ENCODE measurements at regions not wholly inside any gene's neighbourhood (a gene's known extent, or its start where the extent isn't known, plus 50 kb on each side); places are given as distances from the start of the nearest gene placed in this dataset.

DNA sequence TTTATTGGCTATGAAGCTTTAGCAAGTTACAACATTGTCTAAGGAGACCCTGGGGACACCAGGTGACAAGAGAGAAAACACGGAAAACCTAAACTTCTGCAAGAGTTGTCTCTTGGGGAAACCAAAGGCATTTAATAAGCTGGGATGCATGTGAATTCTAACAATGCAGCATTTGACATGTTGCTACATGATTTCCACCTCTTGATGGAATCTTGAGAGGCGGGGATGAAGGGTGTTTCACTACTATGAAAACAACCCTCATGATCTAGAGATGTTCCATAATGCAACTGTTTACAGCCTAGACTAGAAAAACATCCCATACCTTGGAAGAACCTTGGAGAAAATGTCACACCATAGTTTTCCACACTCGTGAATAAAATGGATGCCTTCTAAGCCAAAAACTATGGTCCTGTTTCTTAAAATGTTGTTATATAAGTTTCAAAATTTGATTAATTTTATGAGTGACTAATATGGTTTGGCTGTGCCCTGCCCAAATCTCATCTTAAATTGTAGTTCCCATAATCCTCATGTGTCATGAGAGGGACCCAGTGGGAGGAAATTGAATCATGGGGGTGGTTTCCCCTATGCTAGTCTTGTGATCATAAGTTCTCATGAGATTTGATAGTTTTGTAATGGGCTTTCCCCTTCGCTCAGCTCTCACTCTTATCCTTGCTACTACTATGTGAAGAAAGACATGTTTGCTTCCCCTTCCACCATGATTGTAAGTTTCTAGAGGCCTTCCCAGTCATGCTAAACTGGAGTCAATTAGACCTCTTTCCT lies 164.6 kb downstream of the TNFSF13B start:
- no peak for DNase-seq (ENCODE audit: low read depth)
- no peak overlapping the region for H3K4me3 ChIP-seq (ENCODE audit: control insufficient read depth, low read depth, low read length)
- no peak for TF ChIP-seq CTCF (conservative IDR thresholded peaks at IDR 0.05; ENCODE audit: control insufficient read depth, insufficient read depth, low read depth, low read length)

DNA sequence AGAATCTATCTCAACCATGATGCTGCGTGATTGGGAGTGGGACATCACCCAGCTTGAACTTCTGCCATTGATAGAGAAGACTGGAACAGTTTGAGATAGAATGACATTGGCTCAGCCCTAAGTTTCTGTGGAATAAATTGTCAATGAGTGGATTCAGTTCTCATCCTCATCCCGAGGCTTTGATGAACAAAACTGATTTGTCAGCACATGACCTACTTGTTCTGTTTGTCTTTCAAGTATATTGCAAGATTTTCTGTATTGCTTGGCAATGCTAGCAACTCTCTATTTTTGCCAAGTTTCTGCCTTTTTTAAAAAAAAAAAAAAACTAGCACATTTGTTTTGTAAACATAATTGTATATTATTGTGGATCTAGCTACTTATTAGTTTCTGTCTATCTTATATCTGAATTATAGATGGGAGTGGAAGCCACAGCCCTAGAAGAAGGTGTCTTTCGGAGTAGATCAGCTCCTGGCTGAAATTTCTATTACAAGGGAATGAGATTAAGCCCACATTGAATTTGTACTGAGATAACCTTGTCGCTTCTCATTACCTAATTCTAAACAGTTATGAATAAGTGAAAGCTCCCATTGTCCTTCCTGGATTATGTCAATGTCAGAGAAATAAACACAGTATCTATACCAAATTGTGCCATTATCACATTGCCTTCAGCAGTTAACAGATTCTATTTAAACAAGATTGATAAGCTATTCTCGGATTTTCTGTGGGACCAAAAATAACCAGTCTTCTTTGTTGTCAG lies 166.1 kb downstream of the TNFSF13B start:
- DNase-seq (ENCODE audit: low read depth) = no peak
- no peak overlapping the region for H3K4me3 ChIP-seq (ENCODE audit: control insufficient read depth, low read depth, low read length)
- TF ChIP-seq CTCF (conservative IDR thresholded peaks at IDR 0.05; ENCODE audit: control insufficient read depth, insufficient read depth, low read depth, low read length) = no peak

- TF ChIP-seq CTCF (conservative IDR thresholded peaks at IDR 0.05; ENCODE audit: control insufficient read depth, insufficient read depth, low read depth, low read length) = no peak
- DNase-seq (ENCODE audit: low read depth) = no peak
- H3K4me3 ChIP-seq (ENCODE audit: control insufficient read depth, low read depth, low read length) = no peak overlapping the region
Observed at GRCh38 chr13:108437496-108437895, 168.0 kb downstream of the TNFSF13B start.

DNA sequence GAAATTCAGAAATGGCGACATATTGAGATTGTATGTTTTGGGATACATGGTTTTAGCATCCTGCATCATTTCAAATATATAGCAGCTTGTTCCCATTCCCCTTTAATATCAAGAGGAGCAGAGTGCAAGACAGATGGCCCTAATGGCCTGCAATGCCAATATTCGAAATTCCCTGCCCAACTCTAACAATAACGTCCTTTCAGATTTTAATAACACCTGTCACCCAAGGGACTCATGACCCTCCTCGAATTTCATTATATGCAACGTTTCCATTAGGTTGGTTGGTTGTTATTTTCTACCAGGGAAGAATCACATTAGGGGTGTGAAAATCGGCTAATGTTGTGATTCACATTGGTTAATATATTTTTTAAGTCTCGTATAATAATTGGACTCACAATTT lies 170.0 kb downstream of the TNFSF13B start:
- H3K4me3 ChIP-seq (ENCODE audit: control insufficient read depth, low read depth, low read length) = no peak overlapping the region
- DNase-seq (ENCODE audit: low read depth) = no peak
- no peak for TF ChIP-seq CTCF (conservative IDR thresholded peaks at IDR 0.05; ENCODE audit: control insufficient read depth, insufficient read depth, low read depth, low read length)

DNA sequence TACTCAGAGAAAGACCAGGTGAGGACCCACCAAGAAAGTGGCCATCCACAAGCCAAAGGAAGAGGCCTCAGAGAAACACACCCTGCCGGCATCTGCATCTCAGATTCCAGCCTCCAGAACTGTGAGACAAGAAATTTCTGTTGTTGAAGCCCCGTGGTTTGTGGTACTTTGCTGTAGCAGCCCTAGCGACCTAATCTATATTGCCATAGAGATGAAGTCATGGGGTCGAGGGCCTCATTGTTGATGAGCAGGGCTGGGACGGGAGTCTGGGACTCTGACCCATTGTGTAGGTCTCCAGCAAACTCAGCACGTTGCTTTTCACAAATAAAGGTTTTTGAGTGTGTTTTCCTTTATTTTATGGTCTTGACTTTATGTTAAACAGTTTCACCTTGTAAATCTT lies 174.9 kb downstream of the TNFSF13B start:
- no peak for TF ChIP-seq CTCF (conservative IDR thresholded peaks at IDR 0.05; ENCODE audit: control insufficient read depth, insufficient read depth, low read depth, low read length)
- DNase-seq (ENCODE audit: low read depth) = no peak
- no peak overlapping the region for H3K4me3 ChIP-seq (ENCODE audit: control insufficient read depth, low read depth, low read length)

- no peak for TF ChIP-seq CTCF (conservative IDR thresholded peaks at IDR 0.05; ENCODE audit: control insufficient read depth, insufficient read depth, low read depth, low read length)
- DNase-seq (ENCODE audit: low read depth) = no peak
- no peak overlapping the region for H3K4me3 ChIP-seq (ENCODE audit: control insufficient read depth, low read depth, low read length)
Observed at GRCh38 chr13:108448891-108449290, 179.4 kb downstream of the TNFSF13B start.

Data from fibroblast of mammary gland (primary cell).